ENCODE measurements at regions not wholly inside any gene's neighbourhood (a gene's known extent, or its start where the extent isn't known, plus 50 kb on each side); places are given as distances from the start of the nearest gene placed in this dataset.

DNA sequence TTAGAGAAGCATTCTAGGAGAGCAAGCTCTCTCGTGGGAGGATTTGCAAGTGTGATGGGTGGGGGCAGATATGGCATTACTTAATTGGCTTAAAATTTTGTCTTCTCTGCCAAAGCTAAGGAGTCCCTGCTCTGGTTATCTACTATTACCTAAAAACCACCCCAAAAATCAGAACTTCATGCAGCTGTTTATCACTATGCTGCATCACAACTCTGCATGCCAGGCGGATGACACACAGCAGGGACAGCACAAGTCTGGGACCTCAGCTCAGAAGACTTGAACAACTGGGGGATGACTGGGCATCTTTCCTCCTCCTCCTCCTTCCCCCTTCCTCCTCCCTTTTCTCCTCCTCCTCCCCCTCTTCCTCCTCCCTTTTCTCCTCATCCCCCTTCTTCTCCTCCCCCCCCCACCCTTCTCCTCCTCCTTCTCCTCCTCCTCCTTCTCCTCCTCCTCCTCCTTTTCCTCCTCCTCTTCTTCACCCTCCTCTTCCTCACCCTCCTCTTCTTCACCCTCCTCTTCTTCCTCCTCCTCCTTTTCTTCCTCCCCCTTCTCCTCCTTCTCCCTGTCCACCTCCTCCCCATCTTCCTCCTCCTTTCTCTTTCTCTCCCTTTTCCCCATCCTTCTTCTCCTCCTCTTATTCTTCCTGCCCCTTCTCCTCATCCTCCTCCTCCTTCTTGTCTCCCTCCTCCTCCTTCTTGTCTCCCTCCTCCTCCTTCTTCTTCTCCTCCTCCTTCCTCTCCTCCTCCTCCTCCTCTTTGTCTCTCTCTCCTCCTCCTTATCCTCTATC lies 218.6 kb upstream of the PMEPA1 start:
- no peak for DNase-seq
- 56 to 74% (median 62%) methylated on average over 2 of the region's 2 CpGs for WGBS, 4 donors
- Histone ChIP-seq H3K9me3 (replicated peaks in 1 of 3) (no peaks in the 10 kb centered on the region), H3K36me3 (replicated peaks in 1 of 2) (no peaks in the 10 kb centered on the region), H3K4me3 (no peak overlapping the region), H3K27ac (no peak overlapping the region), H3K4me1 (replicated peaks in 1 of 2) (no peaks in the 10 kb centered on the region), H3K27me3 (no peaks in the 10 kb centered on the region)
- intact Hi-C loops (cut with DNase I) = no loop called here
- TF ChIP-seq POLR2A (IDR thresholded peaks at IDR 0.05) = no peak
- TF ChIP-seq, protein P1, sequence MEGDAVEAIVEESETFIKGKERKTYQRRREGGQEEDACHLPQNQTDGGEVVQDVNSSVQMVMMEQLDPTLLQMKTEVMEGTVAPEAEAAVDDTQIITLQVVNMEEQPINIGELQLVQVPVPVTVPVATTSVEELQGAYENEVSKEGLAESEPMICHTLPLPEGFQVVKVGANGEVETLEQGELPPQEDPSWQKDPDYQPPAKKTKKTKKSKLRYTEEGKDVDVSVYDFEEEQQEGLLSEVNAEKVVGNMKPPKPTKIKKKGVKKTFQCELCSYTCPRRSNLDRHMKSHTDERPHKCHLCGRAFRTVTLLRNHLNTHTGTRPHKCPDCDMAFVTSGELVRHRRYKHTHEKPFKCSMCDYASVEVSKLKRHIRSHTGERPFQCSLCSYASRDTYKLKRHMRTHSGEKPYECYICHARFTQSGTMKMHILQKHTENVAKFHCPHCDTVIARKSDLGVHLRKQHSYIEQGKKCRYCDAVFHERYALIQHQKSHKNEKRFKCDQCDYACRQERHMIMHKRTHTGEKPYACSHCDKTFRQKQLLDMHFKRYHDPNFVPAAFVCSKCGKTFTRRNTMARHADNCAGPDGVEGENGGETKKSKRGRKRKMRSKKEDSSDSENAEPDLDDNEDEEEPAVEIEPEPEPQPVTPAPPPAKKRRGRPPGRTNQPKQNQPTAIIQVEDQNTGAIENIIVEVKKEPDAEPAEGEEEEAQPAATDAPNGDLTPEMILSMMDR (IDR thresholded peaks at IDR 0.05) = no peak

DNA sequence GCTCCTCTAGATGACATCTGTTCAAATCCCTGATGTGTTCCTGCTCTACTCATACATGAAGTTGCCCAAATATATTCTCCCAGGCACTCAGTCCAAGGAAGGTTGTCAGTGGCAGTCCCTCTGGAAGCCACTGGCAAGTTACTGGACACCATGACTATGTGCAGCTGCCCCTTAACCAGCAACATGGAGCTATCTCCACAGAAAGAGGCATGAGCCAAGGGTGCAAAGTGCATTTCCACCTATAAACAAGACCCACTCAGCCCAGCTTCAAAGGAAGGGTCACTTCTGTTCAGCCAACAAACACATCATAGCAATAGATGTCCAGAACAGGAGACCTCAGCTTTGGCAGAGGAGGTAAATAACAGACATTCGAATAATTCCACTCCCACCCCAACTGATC lies 217.6 kb upstream of the PMEPA1 start:
- DNase-seq = no peak
- Histone ChIP-seq H3K9me3 (replicated peaks in 1 of 3) (no peaks in the 10 kb centered on the region), H3K27ac (no peak overlapping the region), H3K4me1 (replicated peaks in 1 of 2) (no peaks in the 10 kb centered on the region), H3K4me3 (no peak overlapping the region), H3K27me3 (no peaks in the 10 kb centered on the region), H3K36me3 (replicated peaks in 1 of 2) (no peaks in the 10 kb centered on the region)
- intact Hi-C loops (cut with DNase I) = no loop called here
- 57 to 71% (median 68%) methylated on average over 1 of the region's 1 CpG for WGBS, 4 donors
- TF ChIP-seq, protein P1 (IDR thresholded peaks at IDR 0.05) = no peak
- no peak for TF ChIP-seq POLR2A (IDR thresholded peaks at IDR 0.05)

DNA sequence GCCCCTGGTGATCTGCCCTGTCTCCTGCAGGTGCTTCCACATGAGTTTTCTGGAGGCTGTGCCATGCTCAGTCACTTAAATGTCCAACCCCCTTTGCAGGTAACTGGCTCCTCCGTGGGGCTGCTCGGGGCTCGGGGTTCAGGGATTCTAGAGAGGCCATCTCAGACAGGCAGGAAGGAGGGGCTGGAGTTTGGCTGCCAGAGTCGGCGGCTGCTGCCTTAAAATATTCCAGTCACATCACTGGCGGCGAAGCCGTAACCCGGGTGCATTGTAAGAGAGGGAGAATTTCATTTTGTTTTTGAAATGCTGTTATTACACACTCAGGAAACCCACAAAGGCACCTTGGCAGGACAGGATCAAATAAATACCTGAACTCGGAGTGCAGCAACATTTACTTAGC lies 212.9 kb upstream of the PMEPA1 start:
- WGBS, 4 donors = 50 to 73% (median 57%) methylated on average over 7 to 10 of the region's 10 CpGs
- Histone ChIP-seq H3K27me3 (no peaks in the 10 kb centered on the region), H3K27ac (no peak overlapping the region), H3K4me3 (no peak overlapping the region), H3K9me3 (replicated peaks in 1 of 3) (no peaks in the 10 kb centered on the region), H3K36me3 (replicated peaks in 1 of 2) (no peaks in the 10 kb centered on the region), H3K4me1 (replicated peaks in 1 of 2) (no peaks in the 10 kb centered on the region)
- no peak for TF ChIP-seq POLR2A (IDR thresholded peaks at IDR 0.05)
- TF ChIP-seq, protein P1 (IDR thresholded peaks at IDR 0.05) = no peak
- DNase-seq = no peak
- intact Hi-C loops (cut with DNase I) = no loop called here

DNA sequence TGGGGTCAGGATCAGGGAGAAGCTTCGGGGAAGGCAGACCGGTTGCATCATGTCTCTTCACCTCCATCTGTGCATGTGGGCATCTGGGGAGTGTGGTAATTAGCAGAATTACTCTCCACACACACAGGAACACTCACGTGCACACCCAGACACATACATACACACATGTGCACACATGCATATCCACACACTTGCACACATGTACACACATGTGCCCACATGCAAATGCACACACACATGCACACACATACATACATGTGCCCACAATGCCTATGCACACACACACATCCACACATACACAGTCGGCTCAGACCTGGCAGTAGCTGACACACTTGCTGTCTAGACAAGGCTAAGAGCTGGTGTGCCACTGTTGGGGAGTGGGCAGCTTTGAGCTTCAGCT lies 212.3 kb upstream of the PMEPA1 start:
- H3K36me3 ChIP-seq (replicated peaks in 1 of 2) = no peaks in the 10 kb centered on the region
- DNase-seq = no peak
- H3K9me3 ChIP-seq (replicated peaks in 1 of 3) = no peaks in the 10 kb centered on the region
- no peak overlapping the region for H3K4me3 ChIP-seq
- intact Hi-C loops (cut with DNase I) = no loop called here
- WGBS, 4 donors = 57 to 74% (median 64%) methylated on average over 3 to 4 of the region's 4 CpGs
- no peak overlapping the region for H3K27ac ChIP-seq
- no peaks in the 10 kb centered on the region for H3K27me3 ChIP-seq
- TF ChIP-seq POLR2A (IDR thresholded peaks at IDR 0.05) = no peak
- TF ChIP-seq, protein P1 (IDR thresholded peaks at IDR 0.05) = no peak
- H3K4me1 ChIP-seq (replicated peaks in 1 of 2) = no peaks in the 10 kb centered on the region
